NCI-H146 (cell line): ENCODE measurements at regions not wholly inside any gene's neighbourhood (a gene's known extent, or its start where the extent isn't known, plus 50 kb on each side); places are given as distances from the start of the nearest gene placed in this dataset.
A peak's percentile ranks its signal among the peaks of the same experiment; 100 is the strongest.

Source experiments
- DNase-seq: peaks from one replicate; lab custom pipeline; 2025; lab: John Stamatoyannopoulos, UW

- no peak for DNase-seq
Measured at GRCh38 chr2:7719876-7720275, 802.7 kb downstream of the RNF144A start.

- no peak for DNase-seq
Measured at GRCh38 chr2:7721413-7721995, 804.3 kb downstream of the RNF144A start.

GRCh38 chr2:7722212-7722910 is 805.1 kb downstream of the RNF144A start:
- DNase-seq, result no peak

GRCh38 chr2:7724336-7724735 is 807.1 kb downstream of the RNF144A start:
- no peak for DNase-seq

- DNase-seq, result peak; percentile 48
Measured at GRCh38 chr2:7725171-7725849, 808.1 kb downstream of the RNF144A start.

- DNase-seq, result peak; percentile 19
Measured at GRCh38 chr2:7725850-7726242, 808.6 kb downstream of the RNF144A start.

- no peak for DNase-seq
Measured at GRCh38 chr2:7726989-7727388, 809.8 kb downstream of the RNF144A start.

- no peak for DNase-seq
Measured at GRCh38 chr2:7728388-7728787, 811.2 kb downstream of the RNF144A start.

GRCh38 chr2:7730449-7730848 is 813.2 kb downstream of the RNF144A start:
- DNase-seq, result no peak

- no peak for DNase-seq
Measured at GRCh38 chr2:7730990-7731389, 813.8 kb downstream of the RNF144A start.

- DNase-seq, result no peak
Measured at GRCh38 chr2:7732497-7732896, 815.3 kb downstream of the RNF144A start.

- no peak for DNase-seq
Measured at GRCh38 chr2:7736646-7737305, 819.6 kb downstream of the RNF144A start.

- no peak for DNase-seq
Measured at GRCh38 chr2:7738596-7738995, 821.4 kb downstream of the RNF144A start.

GRCh38 chr2:7740114-7740513 is 822.9 kb downstream of the RNF144A start:
- no peak for DNase-seq

GRCh38 chr2:7742301-7742700 is 825.1 kb downstream of the RNF144A start:
- DNase-seq, result no peak

- peak; percentile 34 for DNase-seq
Measured at GRCh38 chr2:7744827-7745226, 827.6 kb downstream of the RNF144A start.

GRCh38 chr2:7745369-7745768 is 828.2 kb downstream of the RNF144A start:
- peak; percentile 34 for DNase-seq

GRCh38 chr2:7748717-7749415 is 831.7 kb downstream of the RNF144A start:
- DNase-seq, result no peak

GRCh38 chr2:7749895-7750559 is 832.8 kb downstream of the RNF144A start:
- DNase-seq, result no peak

- no peak for DNase-seq
Measured at GRCh38 chr2:7752291-7752690, 835.1 kb downstream of the RNF144A start.

- no peak for DNase-seq
Measured at GRCh38 chr2:7753777-7754176, 836.6 kb downstream of the RNF144A start.

- DNase-seq, result peak; percentile 60
Measured at GRCh38 chr2:7755879-7756278, 838.7 kb downstream of the RNF144A start.
